H9 (cell line): ENCODE measurements at regions not wholly inside any gene's neighbourhood (a gene's known extent, or its start where the extent isn't known, plus 50 kb on each side); places are given as distances from the start of the nearest gene placed in this dataset.

ENCODE experiments used
- DNase-seq: peaks from one replicate; pipeline ENCODE4 v3.0.0-alpha.2; 2017
- H2AFZ ChIP-seq: one replicate; pipeline ENCODE4 v1.6.1; 2013; ENCODE audit warnings: mild to moderate bottlenecking, low read length, control low read depth, moderate library complexity
- H2AK5ac ChIP-seq: 2 replicates; pipeline ENCODE4 v1.6.1; 2013; ENCODE audit warnings: low read length, control low read depth, mixed read lengths; ENCODE audit not compliant: insufficient read length
- H2BK120ac ChIP-seq: one replicate; pipeline ENCODE4 v1.6.1; 2013; ENCODE audit warnings: low read depth, mild to moderate bottlenecking, low read length, control low read depth, inconsistent platforms; ENCODE audit not compliant: poor library complexity, severe bottlenecking
- H2BK12ac ChIP-seq: 2 replicates; pipeline ENCODE4 v1.6.1; 2013; ENCODE audit warnings: low read length, control low read depth, mixed read lengths, low read depth; ENCODE audit not compliant: insufficient read length
- H2BK15ac ChIP-seq: 2 replicates; pipeline ENCODE4 v1.6.1; 2013; ENCODE audit warnings: low read depth, low read length, control low read depth
- H2BK20ac ChIP-seq: one replicate; pipeline ENCODE4 v1.6.1; 2013; ENCODE audit warnings: low read depth, mild to moderate bottlenecking, low read length, control low read depth, inconsistent platforms; ENCODE audit not compliant: poor library complexity, severe bottlenecking
- H2BK5ac ChIP-seq: 2 replicates; pipeline ENCODE4 v1.6.1; 2013; ENCODE audit warnings: low read length, control low read depth, mixed read lengths; ENCODE audit not compliant: insufficient read length
- H3K14ac ChIP-seq: 2 replicates; pipeline ENCODE4 v1.6.1; 2013; ENCODE audit warnings: low read length, control low read depth; ENCODE audit not compliant: insufficient read depth
- H3K18ac ChIP-seq: 2 replicates; pipeline ENCODE4 v1.6.1; 2013; ENCODE audit warnings: low read depth, mild to moderate bottlenecking, mixed read lengths, low read length, control low read depth; ENCODE audit not compliant: insufficient read length
- H3K23ac ChIP-seq: 2 replicates; pipeline ENCODE4 v1.6.1; 2013; ENCODE audit warnings: low read length, control low read depth, mixed read lengths, low read depth; ENCODE audit not compliant: insufficient read length
- H3K23me2 ChIP-seq: 2 replicates; pipeline ENCODE4 v1.6.1; 2013; ENCODE audit warnings: low read depth, mild to moderate bottlenecking, mixed read lengths, low read length, control low read depth; ENCODE audit not compliant: insufficient read length, poor library complexity, severe bottlenecking
- H3K27ac ChIP-seq: 2 replicates; pipeline ENCODE4 v1.5.1; 2013; ENCODE audit warnings: low read length, control low read depth, mixed read lengths, low read depth; ENCODE audit not compliant: insufficient read length
- H3K27me3 ChIP-seq: 2 replicates; pipeline ENCODE4 v1.6.1; 2013; ENCODE audit warnings: low read length, control low read depth, inconsistent platforms; ENCODE audit not compliant: insufficient read depth
- H3K4ac ChIP-seq: 2 replicates; pipeline ENCODE4 v1.6.1; 2013; ENCODE audit warnings: low read depth, mild to moderate bottlenecking, control low read depth, inconsistent platforms, low read length, moderate library complexity
- H3K4me1 ChIP-seq: 2 replicates; pipeline ENCODE4 v1.6.1; 2013; ENCODE audit warnings: low read length, control low read depth, inconsistent platforms; ENCODE audit not compliant: insufficient read depth
- H3K4me2 ChIP-seq: 2 replicates; pipeline ENCODE4 v1.6.1; 2013; ENCODE audit warnings: low read length, control low read depth, mixed read lengths; ENCODE audit not compliant: insufficient read length, insufficient read depth
- H3K56ac ChIP-seq: 2 replicates; pipeline ENCODE4 v1.6.1; 2013; ENCODE audit warnings: low read depth, mild to moderate bottlenecking, mixed read lengths, low read length, control low read depth; ENCODE audit not compliant: insufficient read length
- H3K79me1 ChIP-seq: 2 replicates; pipeline ENCODE4 v1.6.1; 2013; ENCODE audit warnings: low read depth, mild to moderate bottlenecking, moderate library complexity, low read length, control low read depth, inconsistent platforms; ENCODE audit not compliant: insufficient read depth, poor library complexity, severe bottlenecking
- H3K79me2 ChIP-seq: 2 replicates; pipeline ENCODE4 v1.6.1; 2013; ENCODE audit warnings: low read length, control low read depth, inconsistent platforms; ENCODE audit not compliant: insufficient read depth
- H3K9ac ChIP-seq: 2 replicates; pipeline ENCODE4 v1.6.1; 2013; ENCODE audit warnings: low read length, control low read depth, mixed read lengths; ENCODE audit not compliant: insufficient read length; ENCODE audit errors: extremely low read depth
- H3K9me3 ChIP-seq: one replicate; pipeline ENCODE4 v1.6.1; 2013; ENCODE audit warnings: low read depth, low read length, inconsistent platforms; ENCODE audit not compliant: control insufficient read depth
- H3T11ph ChIP-seq: one replicate; pipeline ENCODE4 v1.6.1; 2013; ENCODE audit warnings: mild to moderate bottlenecking, low read length, control low read depth, inconsistent platforms
- H4K20me1 ChIP-seq: one replicate; pipeline ENCODE4 v1.6.1; 2013; ENCODE audit not compliant: control insufficient read depth, insufficient read length, insufficient read depth
- H4K5ac ChIP-seq: 2 replicates; pipeline ENCODE4 v1.6.1; 2013; ENCODE audit warnings: low read depth, mild to moderate bottlenecking, mixed read lengths, low read length, control low read depth; ENCODE audit not compliant: insufficient read length
- H4K8ac ChIP-seq: replicated peaks from 2 replicates; pipeline ENCODE4 v1.6.1; 2013; ENCODE audit warnings: low read length, control low read depth, mixed read lengths, low read depth; ENCODE audit not compliant: insufficient read length
- H4K91ac ChIP-seq: 2 replicates; pipeline ENCODE4 v1.6.1; 2013; ENCODE audit warnings: low read depth, mild to moderate bottlenecking, moderate library complexity, mixed read lengths, low read length, control low read depth; ENCODE audit not compliant: insufficient read length
- H3K27ac Mint-ChIP-seq, 3 experiments: 2 replicates in 2 of 3; 3 replicates in 1 of 3; pipeline ENCODE4 v1.8.0; 2020 to 2021; ENCODE audit warnings: mixed read lengths in 3 of 3, mild to moderate bottlenecking in 1 of 3, moderate library complexity in 1 of 3
- H3K27me3 Mint-ChIP-seq: 2 replicates; pipeline ENCODE4 v1.8.0; 2021; ENCODE audit warnings: low read depth, mild to moderate bottlenecking, moderate library complexity, mixed read lengths
- H3K36me3 Mint-ChIP-seq, 3 experiments: 2 replicates in 2 of 3; 3 replicates in 1 of 3; pipeline ENCODE4 v1.8.0; 2020 to 2021; ENCODE audit warnings: low read depth in 3 of 3, mixed read lengths in 3 of 3; ENCODE audit not compliant: insufficient read depth in 1 of 3
- H3K4me1 Mint-ChIP-seq, 2 experiments: 2 replicates each; pipeline ENCODE4 v1.8.0; 2020; ENCODE audit warnings: mixed read lengths in 2 of 2
- H3K4me3 Mint-ChIP-seq, 2 experiments: 2 replicates in 1 of 2; 3 replicates in 1 of 2; pipeline ENCODE4 v1.8.0; 2020 to 2021; ENCODE audit warnings: mild to moderate bottlenecking in 2 of 2, mixed read lengths in 2 of 2, moderate library complexity in 1 of 2
- H3K9me3 Mint-ChIP-seq, 2 experiments: 2 replicates in 1 of 2; 3 replicates in 1 of 2; pipeline ENCODE4 v1.8.0; 2020; ENCODE audit warnings: mild to moderate bottlenecking in 2 of 2, mixed read lengths in 2 of 2, moderate library complexity in 1 of 2
- CTCF ChIP-seq: fragments of 200-600 bp; sonication (generic); conservative IDR thresholded peaks from 3 replicates; pipeline ENCODE4 v1.8.0; 2021; ENCODE audit warnings: antibody characterized with exemption, mild to moderate bottlenecking
- WGBS: extraction: QIAGEN DNeasy Blood & Tissue Kit; methylation state at CpG from one replicate; pipeline ENCODE4 v1.1.7; 2013; ENCODE audit warnings: missing lambda C conversion rate, low lambda C conversion rate, mixed read lengths; ENCODE audit not compliant: insufficient read length; ENCODE audit errors: extremely low coverage; 5-methylcytosine and 5-hydroxymethylcytosine counted together

GRCh38 chrX:26375346-26375745 lies 159.4 kb downstream of the MAGEB5 start:
- Histone ChIP-seq H3K4ac (no peak overlapping the region), H4K91ac (no peak overlapping the region), H3K14ac (no peak overlapping the region), H3K79me2 (no peaks in the 10 kb centered on the region), H2BK12ac (no peak overlapping the region), H2AK5ac (no peak overlapping the region), H3K27me3 (no peaks in the 10 kb centered on the region), H3K18ac (no peak overlapping the region), H2BK20ac (no peak overlapping the region), H3K23ac (no peak overlapping the region), H3K4me1 (no peaks in the 10 kb centered on the region), H4K20me1 (no peaks in the 10 kb centered on the region), H4K8ac (no peak overlapping the region), H2BK15ac (no peak overlapping the region), H2BK120ac (no peak overlapping the region), H2BK5ac (no peak overlapping the region), H3K79me1 (no peaks in the 10 kb centered on the region), H4K5ac (no peak overlapping the region), H2AFZ (no peak overlapping the region), H3K27ac (no peak overlapping the region), H3K9ac (no peak overlapping the region), H3K9me3 (no peaks in the 10 kb centered on the region), H3K56ac (no peak overlapping the region), H3K23me2 (no peaks in the 10 kb centered on the region), H3K4me2 (no peak overlapping the region), H3T11ph (no peak overlapping the region)
- Mint-ChIP-seq H3K9me3 (peaks cover 54 to 57% of the 10 kb centered on the region in 2 experiments), H3K27me3 (no peaks in the 10 kb centered on the region), H3K36me3 (peaks cover 0 to 18% (median 5%) of the 10 kb centered on the region in 3 experiments; a peak in 6 of 7 replicates), H3K4me3 (no peak overlapping the region), H3K4me1 (peaks cover 8 to 9% of the 10 kb centered on the region in 2 experiments), H3K27ac (no peak overlapping the region)
- no peak for DNase-seq
- WGBS, result no CpG with 5 or more reads among the region's 3 CpGs
- no peak for TF ChIP-seq CTCF
